SK-N-SH (cell line): ENCODE measurements at regions not wholly inside any gene's neighbourhood (a gene's known extent, or its start where the extent isn't known, plus 50 kb on each side); places are given as distances from the start of the nearest gene placed in this dataset.

Experiments used
- CTCF ChIA-PET: fragments of 300-600, 350-600 bp; formaldehyde crosslinking; extraction: SDS; loops from one replicate; lab custom pipeline; 2021; lab: Yijun Ruan, JAX
- POLR2A ChIA-PET: fragments of 350-600 bp; sonication (Branson Sonifier 250); formaldehyde crosslinking; extraction: SDS; loops from one replicate; lab custom pipeline; 2020; ENCODE audit warnings: antibody characterized with exemption, inconsistent platforms; lab: Yijun Ruan, JAX
- DNase-seq: peaks from one replicate; pipeline ENCODE4 v3.0.0; 2012
- H2AFZ ChIP-seq: fragments of 200-600 bp; sonication (generic); 2 replicates; pipeline ENCODE4 v1.8.1; 2016; ENCODE audit warnings: antibody characterized with exemption, mild to moderate bottlenecking, low read depth
- H3F3A ChIP-seq: fragments of 200-600 bp; sonication (generic); replicated peaks from 2 replicates; pipeline ENCODE3; 2016; ENCODE audit warnings: antibody characterized with exemption, mild to moderate bottlenecking; ENCODE audit not compliant: insufficient read depth
- H3K27ac ChIP-seq, 2 experiments: fragments of 200-500 bp in 1 of 2; fragments of 200-600 bp in 1 of 2; sonication (Bioruptor generic) in 1 of 2; sonication (generic), shearing (Covaris generic) in 1 of 2; 2 replicates each; pipeline versions ENCODE4 v1.5.1 to v1.6.1; 2014 to 2016; ENCODE audit warnings: low read depth in 2 of 2, inconsistent platforms in 1 of 2, low read length in 1 of 2, mild to moderate bottlenecking in 1 of 2, mixed read lengths in 1 of 2
- H3K27me3 ChIP-seq: fragments of 200-600 bp; sonication (generic), shearing (Covaris generic); 2 replicates; pipeline ENCODE4 v1.6.1; 2016; ENCODE audit warnings: mixed run types; ENCODE audit not compliant: insufficient read depth
- H3K36me3 ChIP-seq, 2 experiments: fragments of 200-500 bp in 1 of 2; fragments of 200-600 bp in 1 of 2; sonication (Bioruptor generic) in 1 of 2; sonication (generic) in 1 of 2; replicated peaks in 1 of 2; 2 replicates each; pipeline versions ENCODE3 to v1.5.1; 2014 to 2016; ENCODE audit warnings: low read length in 1 of 2, mild to moderate bottlenecking in 1 of 2; ENCODE audit not compliant: insufficient read depth in 2 of 2, control insufficient read depth in 1 of 2
- H3K4me1 ChIP-seq, 2 experiments: fragments of 200-500 bp in 1 of 2; fragments of 200-600 bp in 1 of 2; sonication (Bioruptor generic) in 1 of 2; sonication (generic), shearing (Covaris generic) in 1 of 2; 2 replicates each; pipeline versions ENCODE4 v1.5.1 to v1.6.1; 2014 to 2016; ENCODE audit warnings: low read depth in 1 of 2, low read length in 1 of 2, mixed run types in 1 of 2; ENCODE audit not compliant: insufficient read depth in 2 of 2, control insufficient read depth in 1 of 2
- H3K4me2 ChIP-seq: fragments of 200-600 bp; sonication (generic), shearing (Covaris generic); 2 replicates; pipeline ENCODE4 v1.6.1; 2017; ENCODE audit warnings: mixed run types
- H3K4me3 ChIP-seq, 2 experiments: fragments of 200-500 bp in 1 of 2; fragments of 200-600 bp in 1 of 2; sonication (Bioruptor generic) in 1 of 2; sonication (generic), shearing (Covaris generic) in 1 of 2; 2 replicates each; pipeline versions ENCODE4 v1.5.1 to v1.8.1; 2014 to 2016; ENCODE audit warnings: low read depth in 2 of 2, inconsistent platforms in 1 of 2, low read length in 1 of 2, mild to moderate bottlenecking in 1 of 2, mixed read lengths in 1 of 2, moderate library complexity in 1 of 2
- H3K79me2 ChIP-seq: fragments of 200-600 bp; sonication (generic); 2 replicates; pipeline ENCODE4 v1.8.1; 2017; ENCODE audit warnings: mild to moderate bottlenecking; ENCODE audit not compliant: insufficient read depth
- H3K9ac ChIP-seq: fragments of 200-600 bp; sonication (generic); 2 replicates; pipeline ENCODE4 v1.6.1; 2017; ENCODE audit warnings: mixed run types
- H3K9me2 ChIP-seq: fragments of 200-600 bp; sonication (generic); 2 replicates; pipeline ENCODE4 v1.6.1; 2017; ENCODE audit warnings: mixed run types
- H3K9me3 ChIP-seq: fragments of 200-600 bp; sonication (generic); 2 replicates; pipeline ENCODE4 v1.6.1; 2017; ENCODE audit warnings: mixed run types, mild to moderate bottlenecking, moderate library complexity
- H4K20me1 ChIP-seq: fragments of 200-600 bp; sonication (generic); 2 replicates; pipeline ENCODE4 v1.6.1; 2017; ENCODE audit warnings: mild to moderate bottlenecking, mixed run types; ENCODE audit not compliant: insufficient read depth
- CHD2 ChIP-seq: fragments of 150-350 bp; IDR thresholded peaks from 2 replicates; pipeline ENCODE4 v1.6.1; 2018; ENCODE audit warnings: low read length; ENCODE audit not compliant: partially characterized antibody
- EP300 ChIP-seq, 2 experiments: IDR thresholded peaks; 2 replicates each; pipeline versions ENCODE4 v1.4.0 to v1.6.1; 2012; ENCODE audit warnings: borderline replicate concordance in 1 of 2, low read depth in 1 of 2, low read length in 1 of 2
- FOSL2 ChIP-seq: IDR thresholded peaks from 2 replicates; pipeline ENCODE4 v1.4.0; 2012; ENCODE audit warnings: low read depth, mild to moderate bottlenecking, moderate library complexity, borderline replicate concordance
- FOXM1 ChIP-seq: IDR thresholded peaks from 2 replicates; pipeline ENCODE4 v1.4.0; 2012; ENCODE audit warnings: low read depth, mild to moderate bottlenecking
- GATA2 ChIP-seq: sonication (generic); formaldehyde crosslinking; IDR thresholded peaks from 2 replicates; pipeline ENCODE4 v1.5.0; 2020; ENCODE audit warnings: mild to moderate bottlenecking, missing genetic modification reagents
- JUND ChIP-seq: IDR thresholded peaks from 2 replicates; pipeline ENCODE4 v1.4.0; 2012
- PBX3 ChIP-seq: IDR thresholded peaks from 2 replicates; pipeline ENCODE4; 2012
- REST ChIP-seq: IDR thresholded peaks from 2 replicates; pipeline ENCODE4 v1.6.1; 2012; ENCODE audit warnings: mild to moderate bottlenecking, low read depth, low read length, moderate library complexity
- RFX5 ChIP-seq: IDR thresholded peaks from 2 replicates; pipeline ENCODE4 v1.6.1; 2012; ENCODE audit warnings: mild to moderate bottlenecking, improper control_type of control experiment, low read length
- USF2 ChIP-seq: fragments of 150-350 bp; IDR thresholded peaks from 2 replicates; pipeline ENCODE4 v1.6.1; 2017; ENCODE audit warnings: antibody characterized with exemption, low read length, low read depth, borderline replicate concordance
- WGBS: methylation state at CpG from one replicate; pipeline ENCODE4 v1.1.6; 2017; ENCODE audit warnings: low lambda C conversion rate; 5-methylcytosine and 5-hydroxymethylcytosine counted together

GRCh38 chr20:50338479-50339391, 148.1 kb downstream of the CEBPB start (continued):
- TF ChIP-seq PBX3 (no peak; the same call in 1 of the 2 replicates), EP300 (IDR thresholded peaks at IDR 0.05; ENCODE audit: borderline replicate concordance in 1 of 2, low read depth in 1 of 2, low read length in 1 of 2) (no peak), JUND (no peak)

- WGBS: 56% methylated on average over 2 of the region's 3 CpGs
- peak; percentile 72 for DNase-seq
- ChIA-PET POLR2A (no interaction called here), CTCF (no interaction called here)
- Histone ChIP-seq H3K27me3 (no peaks in the 10 kb centered on the region), H3K27ac (peak overlapping the region; percentile 25 to 51; a peak in 2 of 4 replicates), H3K9me3 (no peaks in the 10 kb centered on the region), H3K79me2 (no peaks in the 10 kb centered on the region), H3K4me2 (peak overlapping the region; percentile 60), H3K9ac (no peak overlapping the region), H3K4me3 (no peak overlapping the region), H3K4me1 (peaks cover 8 to 22% of the 10 kb centered on the region in 2 experiments; a peak in 3 of 4 replicates), H3F3A (peaks cover 4% of the 10 kb centered on the region), H4K20me1 (no peaks in the 10 kb centered on the region), H3K36me3 (no peaks in the 10 kb centered on the region), H3K9me2 (no peaks in the 10 kb centered on the region), H2AFZ (no peak overlapping the region)
- TF ChIP-seq CHD2 (no peak), RFX5 (no peak), REST (no peak), USF2 (no peak), GATA2 (CRISPR knock-in tag) (no peak), FOSL2 (0 out of 2 replicates have a peak, but pooled peaks have one; percentile 34), FOXM1 (no peak)
Observed at GRCh38 chr20:50339466-50339901, 148.9 kb downstream of the CEBPB start.
